IMR-90 (cell line): ENCODE measurements at regions not wholly inside any gene's neighbourhood (a gene's known extent, or its start where the extent isn't known, plus 50 kb on each side); places are given as distances from the start of the nearest gene placed in this dataset.
A peak's percentile ranks its signal among the peaks of the same experiment; 100 is the strongest.

Source experiments
- ATAC-seq: fragments of 200-7000 bp; cut with Tn5 transposase; 2 replicates; pipeline ENCODE4 v1.9.1; 2020; ENCODE audit warnings: low read depth, mild to moderate bottlenecking, moderate library complexity
- BruUV-seq: library from RNA; stranded (reverse); fragments of 400-500 nt; replicated peaks from 2 replicates; lab custom pipeline; 2021; lab: Mats Ljungman, UMichigan
- CTCF ChIA-PET: fragments of 300-600 bp; formaldehyde crosslinking; extraction: SDS; loops from one replicate; lab custom pipeline; 2021; ENCODE audit warnings: antibody characterized with exemption; lab: Yijun Ruan, JAX
- POLR2A ChIA-PET: fragments of 300-600 bp; sonication (Branson Sonifier 250); formaldehyde crosslinking; loops from one replicate; lab custom pipeline; 2022; ENCODE audit warnings: antibody characterized with exemption; ENCODE audit not compliant: unreplicated experiment; lab: Charles Lee
- DNase-seq: peaks from one replicate; pipeline ENCODE4 v3.0.0; 2013
- H2AFZ ChIP-seq: replicated peaks from 2 replicates; pipeline ENCODE3; 2013; ENCODE audit warnings: low read length, mild to moderate bottlenecking; ENCODE audit not compliant: poor library complexity
- H2AK5ac ChIP-seq: 2 replicates; pipeline ENCODE4 v1.6.1; 2013; ENCODE audit warnings: low read depth, low read length, inconsistent platforms
- H2AK9ac ChIP-seq: replicated peaks from 2 replicates; pipeline ENCODE3; 2013; ENCODE audit warnings: mild to moderate bottlenecking, low read depth, low read length, moderate library complexity; ENCODE audit not compliant: poor library complexity
- H2BK120ac ChIP-seq: 2 replicates; pipeline ENCODE4 v1.6.1; 2013; ENCODE audit warnings: low read depth, low read length, inconsistent platforms
- H2BK15ac ChIP-seq: 3 replicates; pipeline ENCODE4 v1.6.1; 2013; ENCODE audit warnings: low read depth, low read length, inconsistent platforms
- H2BK20ac ChIP-seq: 2 replicates; pipeline ENCODE4 v1.6.1; 2013; ENCODE audit warnings: low read depth, mild to moderate bottlenecking, inconsistent platforms, low read length, moderate library complexity
- H2BK5ac ChIP-seq: 2 replicates; pipeline ENCODE4 v1.6.1; 2013; ENCODE audit warnings: mild to moderate bottlenecking, low read depth, low read length, inconsistent platforms; ENCODE audit not compliant: poor library complexity, severe bottlenecking
- H3K14ac ChIP-seq: replicated peaks from 2 replicates; pipeline ENCODE4 v1.6.1; 2013; ENCODE audit warnings: low read depth, low read length, inconsistent platforms
- H3K18ac ChIP-seq: 2 replicates; pipeline ENCODE4 v1.6.1; 2013; ENCODE audit warnings: low read depth, low read length, control low read depth
- H3K23ac ChIP-seq: 2 replicates; pipeline ENCODE4 v1.6.1; 2013; ENCODE audit warnings: low read depth, low read length, inconsistent platforms
- H3K27ac ChIP-seq: 2 replicates; pipeline ENCODE4 v1.5.1; 2013; ENCODE audit warnings: mild to moderate bottlenecking, control low read depth, low read length; ENCODE audit not compliant: insufficient read depth
- H3K27me3 ChIP-seq: 2 replicates; pipeline ENCODE4 v1.6.1; 2013; ENCODE audit warnings: low read length; ENCODE audit not compliant: control insufficient read depth, insufficient read depth
- H3K36me3 ChIP-seq: 2 replicates; pipeline ENCODE4 v1.6.1; 2013; ENCODE audit warnings: low read length, mixed read lengths; ENCODE audit not compliant: control insufficient read depth, insufficient read depth
- H3K4ac ChIP-seq: 2 replicates; pipeline ENCODE4 v1.6.1; 2013; ENCODE audit warnings: low read depth, low read length, inconsistent platforms
- H3K4me1 ChIP-seq: 2 replicates; pipeline ENCODE4 v1.6.1; 2013; ENCODE audit warnings: low read length, mixed read lengths; ENCODE audit not compliant: control insufficient read depth, insufficient read depth
- H3K4me2 ChIP-seq: 2 replicates; pipeline ENCODE4 v1.6.1; 2013; ENCODE audit warnings: low read depth, mild to moderate bottlenecking, control low read depth, low read length, moderate library complexity
- H3K4me3 ChIP-seq: 2 replicates; pipeline ENCODE4 v1.5.1; 2013; ENCODE audit warnings: low read depth, mild to moderate bottlenecking, control low read depth, low read length, moderate library complexity; ENCODE audit not compliant: insufficient read depth
- H3K56ac ChIP-seq: 2 replicates; pipeline ENCODE4 v1.6.1; 2013; ENCODE audit warnings: low read length, inconsistent platforms; ENCODE audit not compliant: insufficient read depth; ENCODE audit errors: extremely low read depth
- H3K79me1 ChIP-seq, 2 experiments: 2 replicates each; pipeline ENCODE4 v1.6.1; 2013; ENCODE audit warnings: low read length in 2 of 2, inconsistent platforms in 1 of 2, low read depth in 1 of 2
- H3K9ac ChIP-seq: 2 replicates; pipeline ENCODE4 v1.6.1; 2013; ENCODE audit warnings: low read depth, low read length, control low read depth
- H3K9me1 ChIP-seq: 2 replicates; pipeline ENCODE4 v1.6.1; 2013; ENCODE audit warnings: low read length, inconsistent platforms; ENCODE audit not compliant: insufficient read depth
- H3K9me3 ChIP-seq: 2 replicates; pipeline ENCODE4 v1.6.1; 2013; ENCODE audit warnings: low read length; ENCODE audit not compliant: control insufficient read depth, insufficient read depth
- H4K20me1 ChIP-seq: 2 replicates; pipeline ENCODE4 v1.6.1; 2013; ENCODE audit warnings: low read length, inconsistent platforms; ENCODE audit not compliant: insufficient read depth
- H4K5ac ChIP-seq: 2 replicates; pipeline ENCODE4 v1.6.1; 2013; ENCODE audit warnings: mild to moderate bottlenecking, low read depth, low read length, control low read depth
- H4K8ac ChIP-seq, 2 experiments: 2 replicates each; pipeline ENCODE4 v1.6.1; 2013; ENCODE audit warnings: low read depth in 2 of 2, low read length in 2 of 2, control low read depth in 1 of 2, inconsistent platforms in 1 of 2
- H4K91ac ChIP-seq: 2 replicates; pipeline ENCODE4 v1.6.1; 2013; ENCODE audit warnings: low read depth, low read length, inconsistent platforms; ENCODE audit not compliant: insufficient read depth
- BHLHE40 ChIP-seq: fragments of 150-350 bp; IDR thresholded peaks from 2 replicates; pipeline ENCODE4 v1.6.1; 2016; ENCODE audit warnings: mild to moderate bottlenecking, low read depth, low read length
- CEBPB ChIP-seq: IDR thresholded peaks from 2 replicates; pipeline ENCODE4 v1.6.1; 2012; ENCODE audit warnings: low read depth, low read length, improper control_type of control experiment
- CHD1 ChIP-seq: IDR thresholded peaks from 2 replicates; pipeline ENCODE4 v1.6.1; 2012; ENCODE audit warnings: low read depth, low read length, improper control_type of control experiment
- MAZ ChIP-seq: IDR thresholded peaks from 2 replicates; pipeline ENCODE4 v1.6.1; 2012; ENCODE audit warnings: low read depth, mild to moderate bottlenecking, low read length, improper control_type of control experiment, moderate library complexity, borderline replicate concordance
- POLR2A ChIP-seq: IDR thresholded peaks from 2 replicates; pipeline ENCODE4 v1.6.1; 2012; ENCODE audit warnings: mild to moderate bottlenecking, low read depth, low read length
- RCOR1 ChIP-seq: IDR thresholded peaks from 2 replicates; pipeline ENCODE4 v1.6.1; 2012; ENCODE audit warnings: mild to moderate bottlenecking, low read length, improper control_type of control experiment; ENCODE audit not compliant: insufficient replicate concordance
- WGBS, 2 experiments: methylation state at CpG; one replicate each; pipeline versions ENCODE4 v1.1.5 to v1.1.7; 2013; ENCODE audit warnings: missing lambda C conversion rate in 2 of 2; ENCODE audit not compliant: insufficient read length in 1 of 2; ENCODE audit errors: extremely low coverage in 2 of 2; 5-methylcytosine and 5-hydroxymethylcytosine counted together
- dilution Hi-C: fragments of 300-500 bp; cut with HindIII; formaldehyde crosslinking; loops from one replicate; pipeline ENCODE4 v1.14.3; 2018; ENCODE audit warnings: low sequenced_read_pairs; ENCODE audit not compliant: unreplicated experiment
- in situ Hi-C: fragments of 300-500 bp; cut with MboI; formaldehyde crosslinking; loops from 3 replicates; pipeline ENCODE4 v1.14.3; 2019; ENCODE audit warnings: low sequenced_read_pairs, inconsistent platforms, mixed read lengths
- intact Hi-C: fragments of 100-400 bp; cut with micrococcal nuclease; formaldehyde crosslinking; loops from 2 replicates; pipeline ENCODE4 v1.10.0; 2022

GRCh38 chr16:64225696-64226095 is 896.2 kb downstream of the CDH11 start:
- no peak overlapping the region for H4K91ac ChIP-seq
- H2BK5ac ChIP-seq, result no peak overlapping the region
- no CpG with 5 or more reads among the region's 2 CpGs for WGBS, 2 experiments
- H3K14ac ChIP-seq, result no peak overlapping the region
- H2BK20ac ChIP-seq, result no peak overlapping the region
- dilution Hi-C loops (no loop called here), intact Hi-C loops (no loop called here), in situ Hi-C loops (no loop called here)
- H2BK15ac ChIP-seq, result no peak overlapping the region
- ChIA-PET CTCF (no interaction called here), POLR2A (no interaction called here)
- BruUV-seq, result no TSS peak
- no peak overlapping the region for H2AK9ac ChIP-seq
- no peak overlapping the region for H2AK5ac ChIP-seq
- no peaks in the 10 kb centered on the region for H3K36me3 ChIP-seq
- H3K4me3 ChIP-seq, result no peak overlapping the region
- no peak overlapping the region for H2BK120ac ChIP-seq
- DNase-seq (peak; percentile 1), ATAC-seq (no peak)
- H2AFZ ChIP-seq, result no peak overlapping the region
- no peaks in the 10 kb centered on the region for H3K27me3 ChIP-seq
- no peaks in the 10 kb centered on the region for H3K79me1 ChIP-seq
- no peak overlapping the region for H3K9ac ChIP-seq
- no peak overlapping the region for H3K56ac ChIP-seq
- TF ChIP-seq RCOR1 (no peak), POLR2A (no peak), CEBPB (no peak), CHD1 (no peak), BHLHE40 (no peak), MAZ (no peak)
- H3K18ac ChIP-seq, result no peak overlapping the region
- H4K8ac ChIP-seq, result no peak overlapping the region
- H3K27ac ChIP-seq, result no peak overlapping the region
- H3K9me3 ChIP-seq, result no peaks in the 10 kb centered on the region
- no peak overlapping the region for H3K4ac ChIP-seq
- H3K4me2 ChIP-seq, result no peak overlapping the region
- H3K9me1 ChIP-seq, result no peaks in the 10 kb centered on the region
- H4K20me1 ChIP-seq, result no peaks in the 10 kb centered on the region
- H3K23ac ChIP-seq, result no peak overlapping the region
- no peak overlapping the region for H4K5ac ChIP-seq
- H3K4me1 ChIP-seq, result no peaks in the 10 kb centered on the region
